GM11168 (cell line): ENCODE measurements at regions not wholly inside any gene's neighbourhood (a gene's known extent, or its start where the extent isn't known, plus 50 kb on each side); places are given as distances from the start of the nearest gene placed in this dataset.
"Not testable (repeated sequence)": the region's sequence is repeated elsewhere in the genome, so short reads cannot be mapped to it uniquely, and the experiment has no call there.

Source experiments
- in situ Hi-C: fragments of 300-500 bp; cut with MboI; formaldehyde crosslinking; loops from one replicate; pipeline ENCODE4 v1.12.0; 2022; ENCODE audit warnings: low sequenced_read_pairs; ENCODE audit not compliant: unreplicated experiment

- in situ Hi-C loops, result no loop called here
These were observed 186.8 kb upstream of the SLC27A6 start for GRCh38 chr5:128778474-128778873.

DNA sequence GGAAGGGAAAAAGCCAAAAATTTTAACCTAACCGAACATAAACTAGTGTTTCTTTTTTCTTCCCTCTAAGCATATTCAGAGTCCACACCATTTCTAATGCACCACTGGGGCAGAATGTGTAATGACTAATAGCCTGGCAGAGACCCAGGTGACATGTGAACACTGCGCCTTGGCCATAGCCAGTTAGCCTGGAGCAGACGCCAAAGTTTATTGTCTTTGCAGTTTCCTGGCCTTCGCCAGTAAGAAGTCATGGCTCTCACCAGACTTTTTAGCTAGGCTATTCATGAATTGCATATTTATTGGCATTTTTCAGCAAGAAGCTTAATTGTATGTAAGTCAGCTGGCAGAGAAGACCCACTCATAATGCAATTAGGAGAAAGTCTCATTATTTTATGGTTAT lies 182.8 kb upstream of the SLC27A6 start:
- in situ Hi-C loops, result no loop called here

DNA sequence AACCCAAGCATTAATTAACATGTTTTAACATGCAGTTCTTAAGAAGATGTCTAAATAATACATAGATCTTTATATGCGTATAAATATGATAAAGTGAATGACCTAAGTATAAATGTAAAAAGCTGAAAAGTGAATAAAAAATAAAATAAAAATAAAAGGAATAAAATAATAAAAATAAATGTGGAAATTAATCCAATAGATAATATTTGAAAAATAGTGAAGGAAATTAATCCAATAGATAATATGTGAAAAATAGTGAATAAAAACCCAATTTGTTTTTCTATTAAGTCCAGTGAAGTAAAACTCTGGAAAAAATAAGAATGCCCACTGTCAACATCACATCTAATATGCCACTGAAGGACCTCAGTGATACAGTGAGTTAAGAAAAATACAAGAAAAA lies 180.6 kb upstream of the SLC27A6 start:
- in situ Hi-C loops, result no loop called here

GRCh38 chr5:128791312-128791711 lies 174.0 kb upstream of the SLC27A6 start:
- in situ Hi-C loops, result no loop called here

- in situ Hi-C loops, result no loop called here
These were observed 168.8 kb upstream of the SLC27A6 start for GRCh38 chr5:128796506-128796905.

DNA sequence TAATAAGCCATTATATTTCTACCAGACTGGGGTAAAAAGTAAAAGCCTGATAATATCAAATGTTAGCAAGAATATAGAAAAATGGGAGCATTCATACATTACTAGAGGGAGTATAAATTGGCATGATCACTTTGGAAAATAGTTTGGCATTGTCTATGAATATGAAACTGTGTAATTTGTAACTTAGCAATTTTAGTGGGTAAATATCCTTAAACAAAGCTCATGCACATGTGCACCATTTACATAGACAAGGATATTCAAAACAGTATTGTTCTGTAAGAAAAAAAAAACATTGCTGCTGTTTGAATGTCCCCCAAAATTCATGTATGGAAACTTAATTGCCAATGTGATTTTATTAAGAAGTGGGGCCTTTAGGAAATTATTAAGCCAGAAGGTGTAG lies 166.4 kb upstream of the SLC27A6 start:
- in situ Hi-C loops, result no loop called here

DNA sequence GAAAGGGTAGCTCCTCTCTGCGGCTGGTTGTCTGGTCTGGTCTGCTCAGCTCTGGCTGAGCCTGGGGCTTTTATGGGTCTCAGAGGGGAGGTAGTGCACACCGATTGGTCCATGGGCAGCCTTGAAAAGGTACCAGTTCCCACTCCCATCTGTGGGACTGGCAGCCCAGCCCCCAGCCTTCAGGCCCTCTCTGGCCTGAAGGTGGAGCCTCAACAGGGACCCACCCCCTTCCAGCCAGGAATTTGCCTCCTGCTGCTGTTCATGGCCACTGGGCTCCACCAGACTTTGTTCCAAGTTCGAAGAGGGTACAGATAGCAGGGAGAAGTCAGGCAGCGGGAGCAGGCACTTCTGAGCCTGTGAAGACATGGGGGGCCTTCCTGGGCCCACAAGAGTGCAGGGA lies 165.3 kb upstream of the SLC27A6 start:
- in situ Hi-C loops, result no loop called here

GRCh38 chr5:128800377-128800776 lies 164.9 kb upstream of the SLC27A6 start:
- in situ Hi-C loops, result no loop called here

- in situ Hi-C loops, result no loop called here
These were observed 151.8 kb upstream of the SLC27A6 start for GRCh38 chr5:128813317-128814070.

- in situ Hi-C loops, result no loop called here
These were observed 150.1 kb upstream of the SLC27A6 start for GRCh38 chr5:128815201-128815600.

DNA sequence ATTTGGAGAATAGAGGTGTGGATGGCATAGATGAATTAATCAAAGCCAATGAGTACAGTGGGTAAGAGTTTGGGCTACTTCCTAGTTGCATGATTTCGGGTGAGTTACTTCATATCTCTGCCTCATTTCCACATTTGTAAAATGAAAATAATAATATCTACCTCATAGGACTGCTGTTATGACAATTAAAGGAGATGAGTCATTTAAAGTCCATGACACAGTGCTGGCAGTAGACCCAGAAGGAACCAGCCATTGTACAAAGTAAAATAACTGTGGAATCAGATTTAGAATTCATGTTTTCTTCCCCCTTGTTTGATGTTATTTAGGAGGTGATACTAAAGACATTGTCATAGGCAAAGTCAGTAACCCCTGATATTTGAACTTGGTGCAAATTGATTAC lies 139.5 kb upstream of the SLC27A6 start:
- in situ Hi-C loops, result no loop called here

DNA sequence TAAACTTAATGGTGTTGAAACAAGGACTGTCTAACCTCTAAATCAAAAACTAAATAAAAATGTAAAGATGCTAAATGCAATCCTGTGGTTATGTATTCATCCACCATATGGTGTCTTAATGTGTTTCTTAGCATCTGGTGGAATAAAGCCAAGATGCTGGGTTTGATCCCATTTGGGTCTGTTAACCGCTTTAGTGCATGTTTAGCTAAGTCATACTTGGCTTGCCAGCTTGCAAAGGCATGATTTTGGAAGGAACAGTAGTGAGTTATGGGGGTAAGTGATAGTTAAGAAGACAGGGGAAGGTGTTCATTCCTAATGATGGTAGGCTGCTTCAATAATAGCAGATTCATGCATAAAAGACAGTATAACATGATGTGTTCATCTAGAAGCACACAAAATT lies 139.0 kb upstream of the SLC27A6 start:
- in situ Hi-C loops, result no loop called here

GRCh38 chr5:128836571-128836970 lies 128.7 kb upstream of the SLC27A6 start:
- in situ Hi-C loops, result no loop called here

GRCh38 chr5:128838623-128839022 lies 126.7 kb upstream of the SLC27A6 start:
- in situ Hi-C loops, result no loop called here

- in situ Hi-C loops, result no loop called here
These were observed 123.0 kb upstream of the SLC27A6 start for GRCh38 chr5:128842241-128842640.

GRCh38 chr5:128844354-128844923 lies 120.8 kb upstream of the SLC27A6 start:
- in situ Hi-C loops, result no loop called here

DNA sequence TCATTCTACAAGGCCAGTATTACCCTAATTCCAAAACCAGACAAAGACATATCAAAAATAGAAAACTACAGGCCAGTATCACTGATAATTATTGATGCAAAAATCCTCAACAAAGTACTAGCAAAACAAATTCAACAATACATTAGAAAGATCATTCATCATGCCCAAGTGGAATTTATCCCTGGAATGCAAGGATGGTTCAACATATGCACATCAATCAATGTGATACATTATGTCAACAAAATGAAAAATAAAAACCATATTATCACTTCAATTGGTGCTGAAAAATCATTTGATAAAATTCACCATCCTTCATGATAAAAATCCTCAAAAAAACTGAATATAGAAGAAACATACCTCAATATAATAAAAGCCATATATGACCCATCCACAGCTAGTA lies 115.2 kb upstream of the SLC27A6 start:
- in situ Hi-C loops, result no loop called here

DNA sequence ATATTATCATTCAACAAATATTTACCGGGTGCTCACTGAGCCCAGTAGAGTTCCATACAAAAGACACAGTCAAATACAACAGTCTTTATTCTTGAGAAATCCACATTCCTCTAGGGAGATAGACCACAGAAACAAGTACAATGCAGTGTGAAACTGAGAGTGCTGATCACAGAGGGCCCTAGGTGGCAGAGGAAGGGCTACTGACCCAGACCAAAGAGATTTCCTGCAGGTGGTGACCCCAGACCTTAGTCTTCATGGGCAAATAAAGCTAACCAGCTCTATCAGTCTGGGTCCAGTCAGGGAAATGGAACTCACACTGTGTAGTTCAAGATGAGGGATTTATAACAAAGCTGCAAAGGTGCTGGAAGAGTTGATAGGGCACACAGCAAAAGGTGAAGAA lies 110.4 kb upstream of the SLC27A6 start:
- in situ Hi-C loops, result no loop called here

- in situ Hi-C loops, result no loop called here
These were observed 108.1 kb upstream of the SLC27A6 start for GRCh38 chr5:128857076-128857677.

GRCh38 chr5:128858995-128859394 lies 106.3 kb upstream of the SLC27A6 start:
- in situ Hi-C loops, result no loop called here

GRCh38 chr5:128861155-128861554 lies 104.1 kb upstream of the SLC27A6 start:
- in situ Hi-C loops, result not testable (repeated sequence)

- in situ Hi-C loops, result no loop called here
These were observed 95.3 kb upstream of the SLC27A6 start for GRCh38 chr5:128869970-128870369.
